HepG2 (cell line): ENCODE measurements at regions not wholly inside any gene's neighbourhood (a gene's known extent, or its start where the extent isn't known, plus 50 kb on each side); places are given as distances from the start of the nearest gene placed in this dataset.
"Not testable (repeated sequence)": the region's sequence is repeated elsewhere in the genome, so short reads cannot be mapped to it uniquely, and the experiment has no call there.

ENCODE experiments used
- ATAC-seq: fragments of 200-7000 bp; cut with Tn5 transposase; 3 replicates; pipeline ENCODE4 v1.9.1; 2020; ENCODE audit warnings: mild to moderate bottlenecking, moderate library complexity
- BruUV-seq: library from RNA; stranded (reverse); fragments of 400-500 nt; replicated peaks from 2 replicates; lab custom pipeline; 2021; lab: Mats Ljungman, UMichigan
- CTCF ChIA-PET: fragments of 300-600 bp; formaldehyde crosslinking; extraction: SDS; loops from one replicate; lab custom pipeline; 2021; ENCODE audit warnings: low total read pairs, inconsistent platforms, low intra/inter-chr PET ratio; lab: Yijun Ruan, JAX
- POLR2A ChIA-PET: fragments of 350-600 bp; sonication (Branson Sonifier 250); formaldehyde crosslinking; loops from one replicate; lab custom pipeline; 2020; ENCODE audit warnings: antibody characterized with exemption, inconsistent platforms; lab: Yijun Ruan, JAX
- DNase-seq: peaks from one replicate; pipeline ENCODE4 v3.0.0-alpha.2; 2015; ENCODE audit warnings: low spot score
- FAIRE-seq: peaks from 3 replicates; lab custom pipeline; 2011; peaks lifted over from hg19 to GRCh38; lab: Jason Lieb, UNC
- H2AFZ ChIP-seq: one replicate; pipeline ENCODE4 v1.6.1; 2011; ENCODE audit warnings: low read length, inconsistent platforms
- H3K27ac ChIP-seq: fragments of 300-600 bp; 3 replicates; pipeline ENCODE4 v1.8.0; 2011; ENCODE audit warnings: mixed run types, mild to moderate bottlenecking, mixed read lengths, low read length, inconsistent platforms; ENCODE audit not compliant: insufficient read depth; ENCODE audit errors: extremely low read length
- H3K27me3 ChIP-seq, 2 experiments: fragments of 200-600 bp in 1 of 2; 2 replicates in 1 of 2; 3 replicates in 1 of 2; pipeline versions ENCODE4 v1.6.0 to v1.8.0; 2011; ENCODE audit warnings: low read length in 2 of 2, mild to moderate bottlenecking in 2 of 2, moderate library complexity in 2 of 2, inconsistent platforms in 1 of 2; ENCODE audit not compliant: insufficient read depth in 2 of 2, control insufficient read depth in 1 of 2
- H3K36me3 ChIP-seq, 2 experiments: fragments of 200-600 bp in 1 of 2; replicated peaks in 1 of 2; 2 replicates in 1 of 2; 3 replicates in 1 of 2; pipeline versions ENCODE4 v1.5.1 to v1.8.0; 2011; ENCODE audit warnings: low read length in 2 of 2, inconsistent platforms in 1 of 2; ENCODE audit not compliant: insufficient read depth in 2 of 2, control insufficient read depth in 1 of 2
- H3K4me1 ChIP-seq: 2 replicates; pipeline ENCODE4 v1.5.1; 2012; ENCODE audit warnings: low read length, inconsistent platforms; ENCODE audit not compliant: insufficient read depth
- H3K4me2 ChIP-seq: 2 replicates; pipeline ENCODE4 v1.6.0; 2011; ENCODE audit warnings: low read depth, low read length, inconsistent platforms
- H3K4me3 ChIP-seq, 3 experiments: fragments of 200-600 bp in 1 of 3; sonication (generic), shearing (Covaris generic) in 1 of 3; replicated peaks in 1 of 3; 2 replicates each; pipeline ENCODE4 v1.5.1; 2011 to 2016; ENCODE audit warnings: low read length in 3 of 3, inconsistent platforms in 2 of 3, low read depth in 2 of 3, mild to moderate bottlenecking in 2 of 3, control low read depth in 1 of 3, mixed read lengths in 1 of 3; ENCODE audit not compliant: insufficient read depth in 1 of 3
- H3K79me2 ChIP-seq: one replicate; pipeline ENCODE4 v1.6.1; 2011; ENCODE audit warnings: low read length, inconsistent platforms; ENCODE audit not compliant: insufficient read depth
- H3K9ac ChIP-seq: 2 replicates; pipeline ENCODE4 v1.6.0; 2011; ENCODE audit warnings: mild to moderate bottlenecking, low read depth, low read length, inconsistent platforms; ENCODE audit not compliant: insufficient read depth
- H3K9me3 ChIP-seq: 2 replicates; pipeline ENCODE4 v1.5.1; 2012; ENCODE audit warnings: mild to moderate bottlenecking, low read length
- H4K20me1 ChIP-seq: 2 replicates; pipeline ENCODE4 v1.6.0; 2011; ENCODE audit warnings: inconsistent platforms, mild to moderate bottlenecking, low read length, moderate library complexity; ENCODE audit not compliant: insufficient read depth
- WGBS: methylation state at CpG from one replicate; pipeline ENCODE4 v1.1.6; 2017; ENCODE audit warnings: low lambda C conversion rate; 5-methylcytosine and 5-hydroxymethylcytosine counted together
- in situ Hi-C: cut with HindIII; loops from 2 replicates; pipeline ENCODE4 v1.10.0; 2017; ENCODE audit warnings: low pct_unique_long_range_greater_than_20kb; ENCODE audit not compliant: extremely low pct_ligation_motif_present
- intact Hi-C: fragments of 100-400 bp; cut with micrococcal nuclease; formaldehyde crosslinking; loops from one replicate; pipeline ENCODE4 v1.10.0; 2022; ENCODE audit not compliant: unreplicated experiment

DNA sequence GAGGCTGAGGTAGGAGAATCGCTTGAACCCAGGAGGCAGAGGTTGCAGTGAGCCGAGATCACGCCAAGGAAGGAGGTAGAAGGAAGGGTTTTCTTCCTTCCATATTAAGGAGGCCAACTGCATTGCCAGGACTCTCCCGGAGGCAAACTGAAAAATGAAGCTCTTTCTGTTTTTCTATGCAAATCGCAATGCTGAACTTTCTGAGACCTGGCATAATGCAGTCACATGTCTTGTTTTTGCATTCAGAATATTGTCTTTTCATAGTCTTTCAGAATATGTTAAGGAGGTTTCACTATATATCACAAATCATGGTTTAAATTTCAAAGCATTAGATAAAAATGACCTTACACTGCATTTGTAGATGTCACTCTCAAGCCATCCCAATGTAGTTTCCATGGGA is 133.4 kb downstream of the SPDYE17 start:
- intact Hi-C loops, H3K9ac ChIP-seq, ATAC-seq, H3K4me1 ChIP-seq, FAIRE-seq, H3K27me3 ChIP-seq, POLR2A ChIA-PET, in situ Hi-C loops, H3K36me3 ChIP-seq, H2AFZ ChIP-seq, H3K79me2 ChIP-seq, H3K9me3 ChIP-seq, H3K27ac ChIP-seq, DNase-seq, H3K4me3 ChIP-seq, BruUV-seq, H4K20me1 ChIP-seq, H3K4me2 ChIP-seq, CTCF ChIA-PET: not testable (repeated sequence)
- 72% methylated on average over 5 of the region's 5 CpGs for WGBS

GRCh38 chr7:76897007-76897406 is 135.2 kb downstream of the SPDYE17 start:
- H4K20me1 ChIP-seq, DNase-seq, H3K4me1 ChIP-seq, intact Hi-C loops, H2AFZ ChIP-seq, ATAC-seq, BruUV-seq, in situ Hi-C loops, H3K36me3 ChIP-seq, H3K27me3 ChIP-seq, H3K27ac ChIP-seq, H3K4me2 ChIP-seq, H3K4me3 ChIP-seq, H3K79me2 ChIP-seq, CTCF ChIA-PET, H3K9ac ChIP-seq, H3K9me3 ChIP-seq, POLR2A ChIA-PET: not testable (repeated sequence)
- WGBS = 31% methylated on average over 2 of the region's 2 CpGs
- FAIRE-seq = peak; percentile 44

DNA sequence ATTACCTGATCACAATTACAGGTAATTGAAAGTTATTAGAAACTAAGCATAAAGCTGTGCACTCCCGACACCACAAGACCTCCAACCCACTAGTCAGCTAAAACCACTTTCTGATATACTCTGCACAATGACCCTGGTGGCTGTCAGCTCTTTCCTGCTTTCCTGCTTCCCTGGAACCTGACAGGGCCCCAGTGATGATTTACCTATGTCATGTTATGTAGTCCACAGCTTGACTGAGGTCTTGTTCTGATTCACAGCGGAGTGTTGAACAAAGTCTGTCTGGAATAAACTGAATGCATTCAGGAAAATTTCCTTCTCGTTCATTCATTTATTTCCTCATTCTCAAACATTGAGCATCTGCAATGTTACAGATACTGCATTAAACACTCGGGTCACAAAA is 136.5 kb downstream of the SPDYE17 start:
- H3K27ac ChIP-seq, BruUV-seq, H3K79me2 ChIP-seq, DNase-seq, intact Hi-C loops, H3K4me2 ChIP-seq, ATAC-seq, H3K9me3 ChIP-seq, H3K4me3 ChIP-seq, H3K9ac ChIP-seq, POLR2A ChIA-PET, in situ Hi-C loops, CTCF ChIA-PET, H3K27me3 ChIP-seq, H4K20me1 ChIP-seq, H2AFZ ChIP-seq, FAIRE-seq, H3K36me3 ChIP-seq, H3K4me1 ChIP-seq: not testable (repeated sequence)
- 1% methylated on average over 4 of the region's 4 CpGs for WGBS

- H3K27ac ChIP-seq, H3K4me3 ChIP-seq, H3K79me2 ChIP-seq, H2AFZ ChIP-seq, H3K4me2 ChIP-seq, ATAC-seq, H3K36me3 ChIP-seq, CTCF ChIA-PET, H3K9me3 ChIP-seq, BruUV-seq, H3K9ac ChIP-seq, POLR2A ChIA-PET, H3K27me3 ChIP-seq, FAIRE-seq, H4K20me1 ChIP-seq, H3K4me1 ChIP-seq, intact Hi-C loops, in situ Hi-C loops, DNase-seq: not testable (repeated sequence)
- 13% methylated on average over 1 of the region's 1 CpG for WGBS
Measured at GRCh38 chr7:76891771-76892170, 140.4 kb downstream of the SPDYE17 start.
